Activated CD4-positive, alpha-beta T cell treated with anti-CD3 and anti-CD28 coated beads, Interleukin-2, amount 10 ng/mL, durations not matched to agents 7 days and 5 days (primary cell): ENCODE measurements at regions not wholly inside any gene's neighbourhood (a gene's known extent, or its start where the extent isn't known, plus 50 kb on each side); places are given as distances from the start of the nearest gene placed in this dataset.
"Not testable (repeated sequence)": the region's sequence is repeated elsewhere in the genome, so short reads cannot be mapped to it uniquely, and the experiment has no call there.

Experiments used
- CTCF ChIA-PET: fragments of 350-600 bp; sonication (Branson Sonifier 250); formaldehyde crosslinking; loops from one replicate; lab custom pipeline; 2021; ENCODE audit warnings: antibody characterized with exemption; lab: Charles Lee
- POLR2A ChIA-PET: fragments of 350-600 bp; sonication (Branson Sonifier 250); formaldehyde crosslinking; loops from one replicate; lab custom pipeline; 2021; ENCODE audit warnings: antibody characterized with exemption; lab: Charles Lee
- DNase-seq: peaks from one replicate; pipeline ENCODE4 v3.0.0-alpha.2; 2020
- H3K27ac Mint-ChIP-seq: one replicate; pipeline ENCODE4 v1.8.0; 2021; ENCODE audit warnings: mild to moderate bottlenecking, moderate library complexity, mixed read lengths
- H3K27me3 Mint-ChIP-seq: one replicate; pipeline ENCODE4 v1.8.0; 2021; ENCODE audit warnings: mixed read lengths
- H3K36me3 Mint-ChIP-seq: one replicate; pipeline ENCODE4 v1.8.0; 2021; ENCODE audit warnings: low read depth, mixed read lengths
- H3K4me1 Mint-ChIP-seq: one replicate; pipeline ENCODE4 v1.8.0; 2021; ENCODE audit warnings: mixed read lengths
- H3K4me3 Mint-ChIP-seq: one replicate; pipeline ENCODE4 v1.8.0; 2021; ENCODE audit warnings: mild to moderate bottlenecking, moderate library complexity, mixed read lengths
- H3K9me3 Mint-ChIP-seq: one replicate; pipeline ENCODE4 v1.8.0; 2021; ENCODE audit warnings: mixed read lengths

DNA sequence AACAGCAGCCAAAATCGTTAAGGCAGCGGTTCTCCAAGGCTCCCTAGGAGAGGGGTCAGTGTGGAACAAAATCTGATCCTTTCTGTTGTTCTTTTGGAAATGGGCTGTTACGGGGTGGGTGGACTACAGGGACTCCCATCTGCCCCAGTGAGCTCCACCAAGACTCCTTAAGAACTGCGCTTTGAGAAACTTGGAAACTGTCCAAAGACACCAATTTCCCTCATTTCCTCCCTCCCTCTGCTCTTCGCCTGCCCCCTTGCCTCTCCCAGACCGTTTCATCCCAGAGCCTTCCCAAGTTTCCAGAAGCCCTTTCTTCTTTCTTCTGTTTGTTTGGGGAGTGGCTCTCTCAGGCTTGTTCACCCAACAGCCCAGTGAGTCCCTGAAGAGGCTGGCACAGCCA, 205.4 kb downstream of the COPRS start:
- Mint-ChIP-seq H3K4me1 (no peaks in the 10 kb centered on the region), H3K36me3 (no peaks in the 10 kb centered on the region), H3K27ac (no peak overlapping the region), H3K27me3 (peaks cover 4% of the 10 kb centered on the region), H3K4me3 (no peak overlapping the region), H3K9me3 (no peaks in the 10 kb centered on the region)
- POLR2A ChIA-PET: no interaction called here
- DNase-seq: no peak
- CTCF ChIA-PET: interaction anchor here (1.1 kb wide), 1 partner anchor 21 kb away, joined by 3 read pairs; no protein-coding TSS in a partner anchor

DNA sequence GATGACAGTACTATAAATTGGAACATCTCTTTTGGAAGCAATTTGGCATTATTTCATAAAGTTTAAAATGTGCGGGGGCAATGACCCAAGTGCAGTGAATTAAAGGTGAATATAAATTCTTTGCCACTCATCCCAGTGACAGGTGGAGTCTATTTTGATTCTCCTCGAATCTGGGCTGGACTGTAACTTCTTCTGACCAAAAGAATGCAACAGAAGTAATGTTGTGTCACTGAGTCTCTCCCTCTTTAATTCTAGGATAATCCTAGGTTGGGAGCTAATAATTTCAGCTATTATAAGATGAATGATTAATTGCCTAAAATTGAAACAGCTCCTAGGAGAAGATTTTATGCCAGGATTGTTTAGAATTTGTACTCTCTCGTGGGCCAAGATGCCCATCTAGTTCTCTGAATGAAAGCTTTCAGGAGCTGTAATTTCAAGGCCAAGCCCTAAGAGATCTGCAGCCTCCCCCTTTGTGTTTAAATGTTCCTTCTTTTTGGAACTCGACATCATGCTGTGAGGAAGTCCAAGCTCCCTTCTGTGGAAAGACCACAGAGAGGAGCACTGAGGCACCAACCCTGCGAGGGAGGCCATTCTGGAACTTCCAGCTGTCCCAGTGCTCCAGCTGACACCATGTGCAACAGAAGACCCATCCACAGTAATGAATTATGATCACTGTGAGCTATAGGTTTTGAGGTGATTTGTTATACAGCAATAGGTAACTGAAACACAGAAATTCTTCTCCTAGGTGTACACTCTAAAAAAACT, 208.1 kb downstream of the COPRS start:
- ChIA-PET CTCF (interaction anchor here (0.8 kb wide), 1 partner anchor 8 kb away, joined by 3 read pairs; no protein-coding TSS in a partner anchor), POLR2A (no interaction called here)
- no peak overlapping the region for H3K4me3 Mint-ChIP-seq
- no peaks in the 10 kb centered on the region for H3K27me3 Mint-ChIP-seq
- H3K4me1 Mint-ChIP-seq: no peaks in the 10 kb centered on the region
- DNase-seq: no peak
- H3K36me3 Mint-ChIP-seq: no peaks in the 10 kb centered on the region
- peaks cover 4% of the 10 kb centered on the region for H3K9me3 Mint-ChIP-seq
- no peak overlapping the region for H3K27ac Mint-ChIP-seq

DNA sequence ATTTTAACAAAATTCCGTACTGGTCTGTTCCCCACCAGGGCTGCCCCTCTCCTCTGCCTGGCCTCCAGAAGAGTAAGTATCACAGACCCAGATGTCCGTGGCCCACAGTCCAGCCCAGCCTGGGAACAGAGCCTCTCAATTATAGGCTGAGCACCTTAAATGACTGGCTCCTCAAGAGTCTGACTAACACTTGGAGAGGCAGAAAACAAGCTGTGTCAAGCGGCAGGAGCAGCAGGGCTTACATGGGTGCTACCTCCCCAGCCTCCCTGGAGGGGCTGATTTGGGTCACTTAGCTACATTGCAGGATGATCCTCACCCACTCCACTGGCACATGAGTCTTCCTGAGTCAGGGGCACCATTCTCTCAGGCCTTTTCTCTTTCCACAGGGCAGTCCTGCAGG, 209.7 kb downstream of the COPRS start:
- CTCF ChIA-PET: interaction anchor here (0.6 kb wide), 1 partner anchor 1566 kb away, joined by 4 read pairs; no protein-coding TSS in a partner anchor
- Mint-ChIP-seq H3K9me3 (peaks cover 8% of the 10 kb centered on the region), H3K36me3 (no peaks in the 10 kb centered on the region), H3K4me1 (no peaks in the 10 kb centered on the region), H3K27me3 (no peaks in the 10 kb centered on the region), H3K4me3 (no peak overlapping the region), H3K27ac (no peak overlapping the region)
- DNase-seq: no peak
- POLR2A ChIA-PET: no interaction called here

DNA sequence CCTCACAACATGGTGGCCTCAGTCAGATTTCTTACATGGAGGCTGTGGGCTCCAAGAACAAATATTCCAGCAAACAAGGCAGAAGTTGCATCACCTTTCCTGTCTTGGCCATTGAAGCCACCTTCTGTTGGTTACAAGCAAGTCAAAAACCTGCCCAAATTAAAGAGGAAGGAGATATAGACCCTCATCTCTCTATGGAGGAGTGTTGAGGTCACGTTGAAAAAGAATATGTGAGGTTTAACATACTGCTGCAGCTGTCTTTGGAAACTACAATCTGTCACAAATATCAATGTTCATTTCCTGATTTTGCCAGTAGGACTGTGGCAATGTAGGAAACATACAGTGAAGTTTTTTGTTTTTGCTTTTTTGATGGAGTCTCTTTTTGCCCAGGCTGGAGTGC, 211.4 kb downstream of the COPRS start:
- no peak for DNase-seq
- ChIA-PET CTCF (no interaction called here), POLR2A (no interaction called here)
- Mint-ChIP-seq H3K9me3 (peaks cover 11% of the 10 kb centered on the region), H3K4me1 (no peaks in the 10 kb centered on the region), H3K4me3 (no peak overlapping the region), H3K27ac (no peak overlapping the region), H3K36me3 (no peaks in the 10 kb centered on the region), H3K27me3 (no peaks in the 10 kb centered on the region)

DNA sequence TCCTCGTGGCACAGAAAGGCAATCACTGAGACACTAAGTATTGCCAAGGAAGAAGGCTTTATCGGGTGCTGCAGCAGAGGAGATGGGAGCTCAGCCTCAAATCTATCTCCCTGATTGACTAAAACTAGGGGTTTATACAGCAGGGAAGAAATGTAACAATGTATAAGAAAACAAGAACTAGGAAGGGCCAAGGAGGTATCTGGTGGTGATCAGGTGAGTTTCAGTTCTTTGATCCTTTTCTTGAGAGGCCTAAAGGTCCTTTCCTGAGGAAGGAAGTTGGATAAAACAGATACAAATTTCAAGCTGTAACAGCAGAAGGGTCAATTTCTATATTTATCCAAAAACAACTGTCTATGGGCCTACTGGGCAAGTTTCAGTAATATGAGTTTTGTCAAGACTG, 212.4 kb downstream of the COPRS start:
- Mint-ChIP-seq H3K27ac (no peak overlapping the region), H3K4me3 (no peak overlapping the region), H3K36me3 (no peaks in the 10 kb centered on the region), H3K27me3 (no peaks in the 10 kb centered on the region), H3K9me3 (peaks cover 15% of the 10 kb centered on the region), H3K4me1 (no peaks in the 10 kb centered on the region)
- ChIA-PET POLR2A (no interaction called here), CTCF (no interaction called here)
- no peak for DNase-seq

DNA sequence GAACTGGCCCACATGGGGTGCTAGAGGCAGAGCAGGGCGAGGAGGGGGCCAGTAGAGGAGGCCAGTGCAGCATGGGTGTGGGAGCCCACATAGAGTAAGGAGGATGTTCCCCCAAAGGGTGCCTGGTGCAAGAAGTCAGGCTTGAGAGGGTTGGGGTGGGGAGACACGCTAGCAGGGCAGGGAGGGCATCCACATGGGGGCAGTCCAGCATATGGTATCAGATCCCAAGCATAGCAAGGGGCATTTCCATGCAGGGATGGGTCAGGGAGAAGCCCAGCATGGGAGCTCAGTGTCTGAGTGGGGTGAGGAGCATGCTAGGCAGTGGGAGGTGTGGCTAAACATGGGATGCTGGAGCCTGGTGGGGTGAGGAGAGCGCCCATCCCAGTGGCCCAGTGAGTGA, 213.7 kb downstream of the COPRS start:
- CTCF ChIA-PET: no interaction called here
- no peak for DNase-seq
- H3K9me3 Mint-ChIP-seq: peaks cover 18% of the 10 kb centered on the region
- POLR2A ChIA-PET: no interaction called here
- no peaks in the 10 kb centered on the region for H3K27me3 Mint-ChIP-seq
- H3K4me1 Mint-ChIP-seq: no peaks in the 10 kb centered on the region
- H3K36me3 Mint-ChIP-seq: no peaks in the 10 kb centered on the region
- no peak overlapping the region for H3K4me3 Mint-ChIP-seq
- H3K27ac Mint-ChIP-seq: no peak overlapping the region

DNA sequence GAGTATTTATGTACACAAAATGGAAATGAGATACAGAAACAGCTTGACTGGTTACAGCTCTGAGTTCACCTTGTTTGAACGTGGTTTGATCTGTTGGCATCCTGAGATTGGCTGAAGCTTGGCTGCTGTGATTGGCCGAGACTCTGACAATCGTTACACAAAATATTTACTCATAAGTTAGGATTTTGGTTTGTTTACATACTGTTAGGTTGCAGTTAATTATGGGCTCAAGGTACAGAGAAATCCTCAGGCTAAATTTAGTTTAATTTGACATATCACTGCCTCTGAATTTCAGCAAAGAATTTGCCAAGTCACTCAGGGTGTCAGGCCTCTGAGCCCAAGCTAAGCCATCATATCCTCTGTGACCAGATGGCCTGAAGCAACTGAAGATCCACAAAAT, 227.3 kb downstream of the COPRS start:
- no peaks in the 10 kb centered on the region for H3K9me3 Mint-ChIP-seq
- peaks cover 30% of the 10 kb centered on the region for H3K27me3 Mint-ChIP-seq
- no peak for DNase-seq
- CTCF ChIA-PET: no interaction called here
- no peaks in the 10 kb centered on the region for H3K36me3 Mint-ChIP-seq
- H3K4me3 Mint-ChIP-seq: no peak overlapping the region
- no peaks in the 10 kb centered on the region for H3K4me1 Mint-ChIP-seq
- POLR2A ChIA-PET: no interaction called here
- H3K27ac Mint-ChIP-seq: no peak overlapping the region

DNA sequence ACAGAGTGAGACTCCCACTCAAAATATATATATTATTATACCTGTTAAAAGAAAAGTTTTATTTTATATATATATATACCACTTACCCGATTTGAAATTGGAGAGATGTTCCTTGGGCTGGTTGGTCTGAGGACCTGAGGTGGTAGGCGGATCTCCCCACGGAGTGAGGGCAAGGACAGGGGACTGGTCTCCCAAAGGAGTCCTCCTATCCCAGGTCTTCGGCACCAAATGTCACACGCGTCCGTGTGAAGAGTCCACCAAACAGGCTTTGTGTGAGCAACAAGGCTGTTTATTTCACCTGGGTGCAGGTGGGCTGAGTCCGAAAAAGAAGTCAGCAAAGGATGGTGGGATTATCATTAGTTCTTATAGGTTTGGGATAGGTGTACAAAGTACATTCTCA, 228.2 kb downstream of the COPRS start:
- peaks cover 34% of the 10 kb centered on the region for H3K27me3 Mint-ChIP-seq
- POLR2A ChIA-PET, DNase-seq, H3K4me3 Mint-ChIP-seq, H3K9me3 Mint-ChIP-seq, CTCF ChIA-PET, H3K4me1 Mint-ChIP-seq, H3K27ac Mint-ChIP-seq, H3K36me3 Mint-ChIP-seq: not testable (repeated sequence)

DNA sequence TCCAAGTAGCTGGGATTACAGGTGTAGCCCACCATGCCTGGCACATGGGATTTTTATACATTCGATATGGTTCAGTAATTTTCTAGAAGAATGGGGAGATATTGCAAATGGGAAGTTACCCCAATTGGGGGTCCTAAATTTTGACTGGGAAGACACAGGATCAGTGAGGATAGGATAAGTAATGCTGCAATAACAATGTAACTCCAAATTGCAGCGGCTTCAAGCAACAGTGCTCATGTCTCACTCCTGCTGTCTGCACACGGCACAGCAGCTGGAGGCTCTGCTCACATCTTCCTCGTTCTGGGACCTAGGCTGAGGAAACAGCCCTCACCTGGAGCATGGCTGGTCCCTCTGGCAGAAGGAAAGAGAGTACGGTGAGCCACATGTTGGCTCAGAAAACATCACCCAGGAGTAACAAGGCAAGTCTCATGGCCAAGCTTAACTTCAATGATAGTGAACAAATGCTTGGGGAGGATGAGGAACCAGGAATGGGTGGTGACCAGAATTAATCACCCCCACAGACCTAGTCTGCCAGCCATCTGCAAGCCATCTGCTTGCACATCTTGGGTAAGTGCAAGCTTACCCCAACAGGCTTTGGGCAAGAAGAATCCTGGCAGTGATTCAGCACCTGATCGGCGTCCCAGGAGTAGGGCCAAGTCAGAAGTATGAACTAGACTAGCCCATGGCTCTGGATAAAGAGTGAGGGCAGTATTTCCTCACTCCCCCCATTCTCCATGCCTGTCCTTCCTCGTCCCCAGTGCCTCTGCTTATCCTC, 229.2 kb downstream of the COPRS start:
- H3K9me3 Mint-ChIP-seq: peaks cover 6% of the 10 kb centered on the region
- H3K36me3 Mint-ChIP-seq: no peaks in the 10 kb centered on the region
- H3K27ac Mint-ChIP-seq: no peak overlapping the region
- H3K4me1 Mint-ChIP-seq: no peaks in the 10 kb centered on the region
- H3K27me3 Mint-ChIP-seq: peaks cover 30% of the 10 kb centered on the region
- DNase-seq: no peak
- ChIA-PET POLR2A (no interaction called here), CTCF (no interaction called here)
- H3K4me3 Mint-ChIP-seq: no peak overlapping the region

DNA sequence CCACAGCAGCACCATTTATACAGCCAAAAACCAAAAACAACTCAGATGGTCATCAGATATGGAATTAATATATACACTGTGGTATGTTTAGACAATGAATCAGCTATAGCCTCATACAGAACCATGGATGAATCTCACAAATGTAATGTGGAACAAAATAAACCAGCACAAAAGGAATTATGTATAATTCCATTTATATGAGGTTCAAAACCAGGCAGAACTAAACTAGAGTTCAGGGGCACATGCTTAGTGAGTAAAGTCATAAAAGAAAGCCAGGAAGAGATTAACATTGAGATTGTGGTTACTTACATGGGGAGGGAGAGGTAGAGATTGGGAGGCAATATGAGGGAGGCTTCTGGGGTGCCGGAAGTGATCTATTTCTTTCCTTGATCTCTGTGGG, 231.1 kb downstream of the COPRS start:
- Mint-ChIP-seq H3K9me3 (peaks cover 18% of the 10 kb centered on the region), H3K4me1 (peaks cover 1% of the 10 kb centered on the region), H3K27me3 (peaks cover 24% of the 10 kb centered on the region), H3K4me3 (no peak overlapping the region), H3K36me3 (no peaks in the 10 kb centered on the region), H3K27ac (no peak overlapping the region)
- POLR2A ChIA-PET: no interaction called here
- no peak for DNase-seq
- CTCF ChIA-PET: no interaction called here

DNA sequence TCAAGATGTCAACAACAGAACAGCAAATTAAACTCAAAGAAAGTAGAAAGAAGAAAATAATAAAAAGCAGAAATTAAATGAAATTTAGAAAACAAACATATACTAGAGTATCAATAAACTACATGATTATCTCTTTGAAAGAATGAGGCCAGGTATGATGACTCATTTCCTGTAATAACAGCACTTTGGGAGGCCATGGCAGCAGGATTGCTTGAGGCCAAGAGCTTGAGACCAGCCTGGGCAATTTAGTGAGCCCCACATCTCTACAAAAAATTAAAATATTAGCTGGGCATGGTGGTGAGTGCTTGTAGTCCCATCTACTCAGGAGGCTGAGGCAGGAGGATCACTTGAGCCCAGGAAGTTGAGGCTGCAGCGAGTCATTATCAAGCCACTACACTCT, 232.5 kb downstream of the RAB11FIP4 start:
- no peak overlapping the region for H3K4me3 Mint-ChIP-seq
- H3K27ac Mint-ChIP-seq: no peak overlapping the region
- peaks cover 18% of the 10 kb centered on the region for H3K9me3 Mint-ChIP-seq
- no peak for DNase-seq
- ChIA-PET CTCF (interaction anchor here (0.6 kb wide), 1 partner anchor 153 kb away, joined by 3 read pairs; no protein-coding TSS in a partner anchor), POLR2A (no interaction called here)
- H3K4me1 Mint-ChIP-seq: peaks cover 1% of the 10 kb centered on the region
- no peaks in the 10 kb centered on the region for H3K36me3 Mint-ChIP-seq
- peaks cover 24% of the 10 kb centered on the region for H3K27me3 Mint-ChIP-seq

DNA sequence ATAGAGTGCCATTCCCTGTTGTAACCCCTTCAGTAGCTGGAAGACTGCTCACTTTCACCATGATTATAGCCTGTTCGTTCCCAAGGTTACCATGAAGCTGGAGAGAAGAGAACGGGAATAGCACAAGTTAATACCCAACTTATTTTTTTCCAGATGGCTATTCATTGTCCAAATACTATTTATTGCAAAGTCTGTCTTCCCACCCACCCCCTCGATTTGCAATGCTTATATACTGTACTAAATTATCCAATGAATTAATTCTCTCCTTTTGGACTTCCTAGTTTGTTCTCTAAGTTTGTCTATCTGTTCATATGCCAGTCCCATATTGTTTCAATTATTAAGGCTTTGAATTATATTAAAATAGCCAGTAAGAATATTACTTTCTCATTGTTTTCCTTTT, 231.0 kb downstream of the RAB11FIP4 start:
- Mint-ChIP-seq H3K9me3 (peaks cover 18% of the 10 kb centered on the region), H3K4me3 (no peak overlapping the region), H3K27me3 (peaks cover 20% of the 10 kb centered on the region), H3K27ac (no peak overlapping the region), H3K36me3 (no peaks in the 10 kb centered on the region), H3K4me1 (peaks cover 1% of the 10 kb centered on the region)
- POLR2A ChIA-PET: no interaction called here
- CTCF ChIA-PET: no interaction called here
- no peak for DNase-seq

DNA sequence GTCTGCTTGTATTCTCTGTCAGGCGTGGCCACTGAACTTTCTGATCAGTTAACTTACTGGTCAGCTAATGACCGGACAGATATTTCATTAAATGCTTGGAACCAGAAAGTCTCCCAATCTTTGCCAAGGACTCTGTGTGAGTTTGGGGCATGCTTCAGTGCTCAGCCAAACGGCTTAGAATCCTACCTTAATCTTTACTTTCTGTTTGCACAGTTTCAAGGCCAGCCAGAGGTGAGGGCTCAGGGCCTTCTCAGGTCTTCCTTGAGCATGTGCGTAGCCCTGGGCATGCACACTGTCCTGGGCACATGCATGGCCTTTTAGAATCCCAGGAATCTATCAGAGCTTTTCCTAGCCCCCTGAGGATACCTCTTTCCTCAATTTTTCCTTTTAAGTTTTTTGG, 230.1 kb downstream of the RAB11FIP4 start:
- H3K4me3 Mint-ChIP-seq: no peak overlapping the region
- peaks cover 18% of the 10 kb centered on the region for H3K9me3 Mint-ChIP-seq
- ChIA-PET POLR2A (no interaction called here), CTCF (no interaction called here)
- no peaks in the 10 kb centered on the region for H3K36me3 Mint-ChIP-seq
- peaks cover 18% of the 10 kb centered on the region for H3K27me3 Mint-ChIP-seq
- H3K27ac Mint-ChIP-seq: no peak overlapping the region
- DNase-seq: no peak
- H3K4me1 Mint-ChIP-seq: peaks cover 1% of the 10 kb centered on the region
